ENCODE measurements at regions not wholly inside any gene's neighbourhood (a gene's known extent, or its start where the extent isn't known, plus 50 kb on each side); places are given as distances from the start of the nearest gene placed in this dataset.

GRCh38 chr12:114836609-114837008, 152.6 kb upstream of the TBX3 start:
- Histone ChIP-seq H3K27me3 (replicated peaks in 1 of 4; ENCODE audit: control insufficient read depth in 3 of 4, extremely low read depth in 1 of 4, insufficient read depth in 3 of 4, low read length in 3 of 4) (no peaks in the 10 kb centered on the region), H2BK15ac (ENCODE audit: low read length) (no peak overlapping the region), H4K20me1 (replicated peaks in 1 of 2; ENCODE audit: control insufficient read depth in 1 of 2, insufficient read depth in 2 of 2, low read length in 2 of 2) (no peaks in the 10 kb centered on the region), H3K9me3 (ENCODE audit: insufficient read depth in 2 of 2, low read depth in 1 of 2, low read length in 1 of 2) (peaks cover 3 to 7% of the 10 kb centered on the region in 2 experiments), H3K23me2 (ENCODE audit: low read depth, low read length) (no peaks in the 10 kb centered on the region), H2BK20ac (ENCODE audit: low read length) (no peak overlapping the region), H3K4ac (replicated peaks; ENCODE audit: insufficient read length, low read depth, low read length) (no peak overlapping the region), H2BK12ac (ENCODE audit: low read depth, low read length) (no peak overlapping the region), H4K8ac (ENCODE audit: extremely low read depth, insufficient read depth, low read length) (no peak overlapping the region), H2BK120ac (replicated peaks; ENCODE audit: low read depth, low read length) (no peak overlapping the region), H3K36me3 (ENCODE audit: control insufficient read depth in 2 of 4, insufficient read depth in 4 of 4, low read length in 3 of 4) (no peaks in the 10 kb centered on the region), H3K9ac (replicated peaks in 1 of 4; ENCODE audit: extremely low read depth in 1 of 4, low read depth in 3 of 4, low read length in 3 of 4) (no peak overlapping the region), H3K14ac (ENCODE audit: insufficient read length) (no peak overlapping the region), H2BK5ac (ENCODE audit: low read depth, low read length) (no peak overlapping the region), H3K56ac (replicated peaks; ENCODE audit: insufficient read length, low read depth, low read length) (no peak overlapping the region), H3K4me1 (replicated peaks in 1 of 4; ENCODE audit: control insufficient read depth in 3 of 4, insufficient read depth in 4 of 4, low read length in 3 of 4) (peaks cover 0 to 2% (median 0%) of the 10 kb centered on the region in 4 experiments; a peak in 1 of 7 replicates), H3K27ac (ENCODE audit: low read depth, low read length) (no peak overlapping the region), H3K79me2 (ENCODE audit: control insufficient read depth in 1 of 2, insufficient read depth in 2 of 2, low read length in 2 of 2) (no peaks in the 10 kb centered on the region), H3K79me1 (ENCODE audit: low read depth, low read length) (no peaks in the 10 kb centered on the region), H3K18ac (ENCODE audit: extremely low read depth, low read length) (no peak overlapping the region), H2AK5ac (ENCODE audit: low read depth, low read length) (no peak overlapping the region), H4K5ac (ENCODE audit: insufficient read length, low read depth, low read length) (no peak overlapping the region), H3K4me2 (ENCODE audit: insufficient read depth in 1 of 2, low read depth in 2 of 2, low read length in 2 of 2) (no peak overlapping the region), H2AFZ (ENCODE audit: low read length) (no peak overlapping the region), H4K91ac (replicated peaks; ENCODE audit: insufficient read length, low read length) (no peak overlapping the region), H3K4me3 (ENCODE audit: extremely low read depth in 1 of 4, insufficient read depth in 2 of 4, low read depth in 3 of 4, low read length in 4 of 4) (no peak overlapping the region), H3K23ac (ENCODE audit: insufficient read length) (no peak overlapping the region)
- TF ChIP-seq POLR2AphosphoS5 (IDR thresholded peaks at IDR 0.05; ENCODE audit: low read depth, low read length) (no peak), PHF8 (conservative IDR thresholded peaks at IDR 0.05; ENCODE audit: low read depth, low read length) (no peak)
- ChIA-PET POLR2A (ENCODE audit: partially characterized antibody) (no interaction called here), CTCF (ENCODE audit: partially characterized antibody) (no interaction called here)
- no peak for DNase-seq (ENCODE audit: low read depth in 1 of 2, low spot score in 2 of 2)
- 100% methylated on average over 3 of the region's 3 CpGs; no CpG with 5 or more reads in 1 of the 2 experiments for whole genome bisulfite sequencing, 2 experiments (ENCODE audit: extremely low coverage in 1 of 2, insufficient coverage in 1 of 2, insufficient read length in 1 of 2, insufficient replicate concordance in 2 of 2, low coverage in 1 of 2, low lambda C conversion rate in 2 of 2, missing lambda C conversion rate in 1 of 2)
- FAIRE-seq: no peak

Measured in H1 (cell line).